WERI-Rb-1 (cell line): ENCODE measurements at regions not wholly inside any gene's neighbourhood (a gene's known extent, or its start where the extent isn't known, plus 50 kb on each side); places are given as distances from the start of the nearest gene placed in this dataset.
"Not testable (repeated sequence)": the region's sequence is repeated elsewhere in the genome, so short reads cannot be mapped to it uniquely, and the experiment has no call there.

ENCODE experiments used
- DNase-seq: peaks from one replicate; pipeline ENCODE4 v3.0.0-alpha.2; 2020
- H3K27ac ChIP-seq: fragments of 250-450 bp; sonication (Bioruptor Pico); 2 replicates; pipeline ENCODE4 v1.5.1; 2020; ENCODE audit warnings: mild to moderate bottlenecking, moderate library complexity
- H3K27me3 ChIP-seq: fragments of 250-450 bp; sonication (Bioruptor Pico); 2 replicates; pipeline ENCODE4 v1.5.1; 2021; ENCODE audit warnings: mild to moderate bottlenecking, low read depth, moderate library complexity; ENCODE audit not compliant: insufficient read depth, severe bottlenecking
- H3K36me3 ChIP-seq: fragments of 250-450 bp; sonication (Bioruptor Pico); 2 replicates; pipeline ENCODE4 v1.5.1; 2020; ENCODE audit warnings: mild to moderate bottlenecking, moderate library complexity
- H3K4me3 ChIP-seq: 2 replicates; pipeline ENCODE4 v1.5.1; 2011; ENCODE audit warnings: low read depth, mild to moderate bottlenecking, control low read depth, low read length
- H3K9me3 ChIP-seq: fragments of 250-450 bp; sonication (Bioruptor Pico); 2 replicates; pipeline ENCODE4 v1.5.1; 2021; ENCODE audit warnings: mild to moderate bottlenecking, moderate library complexity; ENCODE audit not compliant: severe bottlenecking
- TF ChIP-seq, protein P1 (sequence below): IDR thresholded peaks from 2 replicates; pipeline ENCODE4 v1.5.1; 2011; ENCODE audit warnings: low read depth, mild to moderate bottlenecking, control low read depth, inconsistent platforms, low read length

DNA sequence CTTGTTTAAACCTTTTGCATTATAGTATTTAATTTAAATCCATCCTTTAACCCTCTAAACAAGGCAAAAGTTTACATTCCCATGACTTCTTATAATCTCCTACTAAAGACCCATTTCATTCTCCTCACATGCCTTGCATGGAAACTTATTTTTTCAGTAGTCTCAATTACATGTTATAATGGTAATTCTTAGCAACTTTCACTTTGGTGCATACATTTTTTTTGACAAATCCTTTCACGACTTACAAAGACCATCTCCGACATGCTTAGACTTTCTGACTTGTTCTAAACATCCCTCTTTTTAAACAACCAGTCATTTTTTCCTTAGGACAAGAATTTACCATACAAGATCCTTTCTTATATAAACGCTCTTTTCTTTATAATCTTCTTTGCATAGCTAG, 615.4 kb upstream of the GBE1 start:
- no peak overlapping the region for H3K27ac ChIP-seq
- H3K27me3 ChIP-seq = no peaks in the 10 kb centered on the region
- no peaks in the 10 kb centered on the region for H3K36me3 ChIP-seq
- TF ChIP-seq, protein P1, sequence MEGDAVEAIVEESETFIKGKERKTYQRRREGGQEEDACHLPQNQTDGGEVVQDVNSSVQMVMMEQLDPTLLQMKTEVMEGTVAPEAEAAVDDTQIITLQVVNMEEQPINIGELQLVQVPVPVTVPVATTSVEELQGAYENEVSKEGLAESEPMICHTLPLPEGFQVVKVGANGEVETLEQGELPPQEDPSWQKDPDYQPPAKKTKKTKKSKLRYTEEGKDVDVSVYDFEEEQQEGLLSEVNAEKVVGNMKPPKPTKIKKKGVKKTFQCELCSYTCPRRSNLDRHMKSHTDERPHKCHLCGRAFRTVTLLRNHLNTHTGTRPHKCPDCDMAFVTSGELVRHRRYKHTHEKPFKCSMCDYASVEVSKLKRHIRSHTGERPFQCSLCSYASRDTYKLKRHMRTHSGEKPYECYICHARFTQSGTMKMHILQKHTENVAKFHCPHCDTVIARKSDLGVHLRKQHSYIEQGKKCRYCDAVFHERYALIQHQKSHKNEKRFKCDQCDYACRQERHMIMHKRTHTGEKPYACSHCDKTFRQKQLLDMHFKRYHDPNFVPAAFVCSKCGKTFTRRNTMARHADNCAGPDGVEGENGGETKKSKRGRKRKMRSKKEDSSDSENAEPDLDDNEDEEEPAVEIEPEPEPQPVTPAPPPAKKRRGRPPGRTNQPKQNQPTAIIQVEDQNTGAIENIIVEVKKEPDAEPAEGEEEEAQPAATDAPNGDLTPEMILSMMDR = no peak
- no peak overlapping the region for H3K4me3 ChIP-seq
- H3K9me3 ChIP-seq = peaks cover 9% of the 10 kb centered on the region
- no peak for DNase-seq

GRCh38 chr3:82373833-82374232, 612.4 kb upstream of the GBE1 start:
- H3K27me3 ChIP-seq, H3K27ac ChIP-seq, H3K9me3 ChIP-seq, H3K36me3 ChIP-seq, H3K4me3 ChIP-seq, DNase-seq: not testable (repeated sequence)

- TF ChIP-seq, protein P1 = no peak
- Histone ChIP-seq H3K27me3 (no peaks in the 10 kb centered on the region), H3K9me3 (no peaks in the 10 kb centered on the region), H3K36me3 (no peaks in the 10 kb centered on the region), H3K4me3 (no peak overlapping the region), H3K27ac (no peak overlapping the region)
- no peak for DNase-seq
Observed at GRCh38 chr3:82364827-82365226, 603.4 kb upstream of the GBE1 start.

DNA sequence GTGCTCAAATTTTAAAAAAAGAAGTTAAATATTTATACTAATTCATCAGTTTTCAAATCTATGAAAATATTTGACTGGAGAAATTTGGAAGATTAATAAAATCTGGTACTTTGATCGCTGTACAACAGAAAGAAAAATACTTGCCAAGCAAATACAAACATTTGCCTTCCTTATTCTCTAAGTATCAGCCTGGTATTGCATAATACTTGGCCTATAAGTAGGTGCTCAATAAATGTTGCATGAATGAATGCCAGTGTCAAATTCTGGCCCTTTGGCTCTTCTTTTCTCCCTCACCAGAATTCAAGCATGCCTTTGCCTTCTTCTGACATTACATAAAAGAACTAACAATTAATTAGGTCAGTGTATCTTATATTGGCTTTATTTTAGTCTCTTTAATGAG, 601.7 kb upstream of the GBE1 start:
- TF ChIP-seq, protein P1 = no peak

DNA sequence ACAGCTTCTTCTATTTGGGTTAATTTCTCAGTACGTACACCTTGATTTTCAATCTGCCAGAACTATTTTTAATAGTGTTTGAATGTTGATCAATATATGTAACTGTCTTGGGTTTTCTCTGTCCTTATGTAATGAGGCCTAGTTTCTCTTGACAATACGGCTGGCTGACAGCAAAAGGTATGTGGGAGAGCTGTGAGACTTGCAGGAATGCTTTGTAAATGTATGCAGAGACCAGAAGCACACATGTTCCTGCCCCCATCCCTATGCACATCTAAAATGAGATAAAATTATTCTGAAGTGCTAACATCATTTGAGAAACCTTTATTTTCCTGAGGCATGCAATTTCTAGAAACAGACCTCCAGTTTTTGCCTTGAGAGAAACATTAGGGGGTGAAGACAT, 593.8 kb upstream of the GBE1 start:
- Histone ChIP-seq H3K27me3 (no peaks in the 10 kb centered on the region), H3K27ac (no peak overlapping the region), H3K9me3 (no peaks in the 10 kb centered on the region), H3K36me3 (no peaks in the 10 kb centered on the region), H3K4me3 (no peak overlapping the region)
- DNase-seq = no peak
- TF ChIP-seq, protein P1 = no peak

More for the DNA sequence above, 601.7 kb upstream of the GBE1 start:
- DNase-seq = no peak
- H3K9me3 ChIP-seq = no peaks in the 10 kb centered on the region
- H3K36me3 ChIP-seq = no peaks in the 10 kb centered on the region
- no peak overlapping the region for H3K4me3 ChIP-seq
- H3K27ac ChIP-seq = no peak overlapping the region
- H3K27me3 ChIP-seq = no peaks in the 10 kb centered on the region

DNA sequence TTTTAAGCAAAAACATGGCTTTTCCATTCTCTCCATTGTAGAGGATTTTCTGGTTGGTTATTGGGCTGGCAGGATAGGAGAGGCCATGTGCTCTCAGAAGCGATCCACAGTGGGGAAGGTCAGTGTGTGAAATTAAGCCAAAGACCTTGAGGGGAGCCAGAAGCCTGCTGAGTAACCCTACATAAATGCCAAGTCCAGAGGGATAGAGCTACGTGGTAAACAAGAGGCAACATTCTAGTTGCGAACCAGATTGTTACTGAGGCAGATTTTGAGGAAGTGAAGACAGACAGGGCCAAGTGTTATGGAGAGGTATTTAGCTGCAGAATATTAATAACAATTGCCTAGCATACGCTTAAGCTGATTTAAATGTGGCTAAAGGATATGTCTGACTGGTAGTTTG, 592.8 kb upstream of the GBE1 start:
- H3K36me3 ChIP-seq = no peaks in the 10 kb centered on the region
- no peaks in the 10 kb centered on the region for H3K9me3 ChIP-seq
- TF ChIP-seq, protein P1 = no peak
- no peak for DNase-seq
- H3K27me3 ChIP-seq = no peaks in the 10 kb centered on the region
- no peak overlapping the region for H3K4me3 ChIP-seq
- no peak overlapping the region for H3K27ac ChIP-seq
